SK-N-SH (cell line): ENCODE measurements at regions not wholly inside any gene's neighbourhood (a gene's known extent, or its start where the extent isn't known, plus 50 kb on each side); places are given as distances from the start of the nearest gene placed in this dataset.

Experiments used
- CTCF ChIA-PET: fragments of 300-600, 350-600 bp; formaldehyde crosslinking; extraction: SDS; loops from one replicate; lab custom pipeline; 2021; lab: Yijun Ruan, JAX
- POLR2A ChIA-PET: fragments of 350-600 bp; sonication (Branson Sonifier 250); formaldehyde crosslinking; extraction: SDS; loops from one replicate; lab custom pipeline; 2020; ENCODE audit warnings: antibody characterized with exemption, inconsistent platforms; lab: Yijun Ruan, JAX
- DNase-seq: peaks from one replicate; pipeline ENCODE4 v3.0.0; 2012
- H2AFZ ChIP-seq: fragments of 200-600 bp; sonication (generic); 2 replicates; pipeline ENCODE4 v1.8.1; 2016; ENCODE audit warnings: antibody characterized with exemption, mild to moderate bottlenecking, low read depth
- H3F3A ChIP-seq: fragments of 200-600 bp; sonication (generic); replicated peaks from 2 replicates; pipeline ENCODE3; 2016; ENCODE audit warnings: antibody characterized with exemption, mild to moderate bottlenecking; ENCODE audit not compliant: insufficient read depth
- H3K27ac ChIP-seq, 2 experiments: fragments of 200-500 bp in 1 of 2; fragments of 200-600 bp in 1 of 2; sonication (Bioruptor generic) in 1 of 2; sonication (generic), shearing (Covaris generic) in 1 of 2; 2 replicates each; pipeline versions ENCODE4 v1.5.1 to v1.6.1; 2014 to 2016; ENCODE audit warnings: low read depth in 2 of 2, inconsistent platforms in 1 of 2, low read length in 1 of 2, mild to moderate bottlenecking in 1 of 2, mixed read lengths in 1 of 2
- H3K27me3 ChIP-seq: fragments of 200-600 bp; sonication (generic), shearing (Covaris generic); 2 replicates; pipeline ENCODE4 v1.6.1; 2016; ENCODE audit warnings: mixed run types; ENCODE audit not compliant: insufficient read depth
- H3K36me3 ChIP-seq, 2 experiments: fragments of 200-500 bp in 1 of 2; fragments of 200-600 bp in 1 of 2; sonication (Bioruptor generic) in 1 of 2; sonication (generic) in 1 of 2; replicated peaks in 1 of 2; 2 replicates each; pipeline versions ENCODE3 to v1.5.1; 2014 to 2016; ENCODE audit warnings: low read length in 1 of 2, mild to moderate bottlenecking in 1 of 2; ENCODE audit not compliant: insufficient read depth in 2 of 2, control insufficient read depth in 1 of 2
- H3K4me1 ChIP-seq, 2 experiments: fragments of 200-500 bp in 1 of 2; fragments of 200-600 bp in 1 of 2; sonication (Bioruptor generic) in 1 of 2; sonication (generic), shearing (Covaris generic) in 1 of 2; 2 replicates each; pipeline versions ENCODE4 v1.5.1 to v1.6.1; 2014 to 2016; ENCODE audit warnings: low read depth in 1 of 2, low read length in 1 of 2, mixed run types in 1 of 2; ENCODE audit not compliant: insufficient read depth in 2 of 2, control insufficient read depth in 1 of 2
- H3K4me2 ChIP-seq: fragments of 200-600 bp; sonication (generic), shearing (Covaris generic); 2 replicates; pipeline ENCODE4 v1.6.1; 2017; ENCODE audit warnings: mixed run types
- H3K4me3 ChIP-seq, 2 experiments: fragments of 200-500 bp in 1 of 2; fragments of 200-600 bp in 1 of 2; sonication (Bioruptor generic) in 1 of 2; sonication (generic), shearing (Covaris generic) in 1 of 2; 2 replicates each; pipeline versions ENCODE4 v1.5.1 to v1.8.1; 2014 to 2016; ENCODE audit warnings: low read depth in 2 of 2, inconsistent platforms in 1 of 2, low read length in 1 of 2, mild to moderate bottlenecking in 1 of 2, mixed read lengths in 1 of 2, moderate library complexity in 1 of 2
- H3K79me2 ChIP-seq: fragments of 200-600 bp; sonication (generic); 2 replicates; pipeline ENCODE4 v1.8.1; 2017; ENCODE audit warnings: mild to moderate bottlenecking; ENCODE audit not compliant: insufficient read depth
- H3K9ac ChIP-seq: fragments of 200-600 bp; sonication (generic); 2 replicates; pipeline ENCODE4 v1.6.1; 2017; ENCODE audit warnings: mixed run types
- H3K9me2 ChIP-seq: fragments of 200-600 bp; sonication (generic); 2 replicates; pipeline ENCODE4 v1.6.1; 2017; ENCODE audit warnings: mixed run types
- H3K9me3 ChIP-seq: fragments of 200-600 bp; sonication (generic); 2 replicates; pipeline ENCODE4 v1.6.1; 2017; ENCODE audit warnings: mixed run types, mild to moderate bottlenecking, moderate library complexity
- H4K20me1 ChIP-seq: fragments of 200-600 bp; sonication (generic); 2 replicates; pipeline ENCODE4 v1.6.1; 2017; ENCODE audit warnings: mild to moderate bottlenecking, mixed run types; ENCODE audit not compliant: insufficient read depth
- FOXJ3 ChIP-seq: sonication (generic); formaldehyde crosslinking; IDR thresholded peaks from 2 replicates; pipeline ENCODE4 v1.5.1; 2020; ENCODE audit warnings: mild to moderate bottlenecking, missing genetic modification reagents
- MEF2A ChIP-seq: IDR thresholded peaks from 2 replicates; pipeline ENCODE4 v1.4.0; 2012; ENCODE audit warnings: low read depth, borderline replicate concordance
- NFIC ChIP-seq: IDR thresholded peaks from 2 replicates; pipeline ENCODE4 v1.4.0; 2012; ENCODE audit warnings: borderline replicate concordance
- NRF1 ChIP-seq: IDR thresholded peaks from 2 replicates; pipeline ENCODE4 v1.6.1; 2012; ENCODE audit warnings: low read depth, mild to moderate bottlenecking, low read length
- POLR2AphosphoS5 ChIP-seq: IDR thresholded peaks from 2 replicates; pipeline ENCODE4 v1.6.1; 2012; ENCODE audit warnings: low read depth, low read length
- RFX5 ChIP-seq: IDR thresholded peaks from 2 replicates; pipeline ENCODE4 v1.6.1; 2012; ENCODE audit warnings: mild to moderate bottlenecking, improper control_type of control experiment, low read length
- TCF12 ChIP-seq: IDR thresholded peaks from 2 replicates; pipeline ENCODE4 v1.4.0; 2012
- YY1 ChIP-seq: IDR thresholded peaks from 2 replicates; pipeline ENCODE4 v1.4.0; 2012; ENCODE audit warnings: low read depth, mild to moderate bottlenecking
- WGBS: methylation state at CpG from one replicate; pipeline ENCODE4 v1.1.6; 2017; ENCODE audit warnings: low lambda C conversion rate; 5-methylcytosine and 5-hydroxymethylcytosine counted together
- TF ChIP-seq, protein P1 (sequence below): IDR thresholded peaks from 2 replicates; pipeline ENCODE4 v1.4.0; 2012; ENCODE audit warnings: low read depth, borderline replicate concordance
- TF ChIP-seq, protein P2 (sequence below): IDR thresholded peaks from 2 replicates; pipeline ENCODE4 v1.4.0; 2012; ENCODE audit warnings: low read depth, borderline replicate concordance
- TF ChIP-seq, protein P3 (sequence below): fragments of 150-350 bp; IDR thresholded peaks from 2 replicates; pipeline ENCODE4 v1.6.1; 2017; ENCODE audit warnings: antibody characterized with exemption, low read length, low read depth, borderline replicate concordance
- TF ChIP-seq, protein P4 (sequence below): fragments of 150-350 bp; IDR thresholded peaks from 2 replicates; pipeline ENCODE4 v1.6.1; 2016; ENCODE audit warnings: mild to moderate bottlenecking, low read depth, low read length

DNA sequence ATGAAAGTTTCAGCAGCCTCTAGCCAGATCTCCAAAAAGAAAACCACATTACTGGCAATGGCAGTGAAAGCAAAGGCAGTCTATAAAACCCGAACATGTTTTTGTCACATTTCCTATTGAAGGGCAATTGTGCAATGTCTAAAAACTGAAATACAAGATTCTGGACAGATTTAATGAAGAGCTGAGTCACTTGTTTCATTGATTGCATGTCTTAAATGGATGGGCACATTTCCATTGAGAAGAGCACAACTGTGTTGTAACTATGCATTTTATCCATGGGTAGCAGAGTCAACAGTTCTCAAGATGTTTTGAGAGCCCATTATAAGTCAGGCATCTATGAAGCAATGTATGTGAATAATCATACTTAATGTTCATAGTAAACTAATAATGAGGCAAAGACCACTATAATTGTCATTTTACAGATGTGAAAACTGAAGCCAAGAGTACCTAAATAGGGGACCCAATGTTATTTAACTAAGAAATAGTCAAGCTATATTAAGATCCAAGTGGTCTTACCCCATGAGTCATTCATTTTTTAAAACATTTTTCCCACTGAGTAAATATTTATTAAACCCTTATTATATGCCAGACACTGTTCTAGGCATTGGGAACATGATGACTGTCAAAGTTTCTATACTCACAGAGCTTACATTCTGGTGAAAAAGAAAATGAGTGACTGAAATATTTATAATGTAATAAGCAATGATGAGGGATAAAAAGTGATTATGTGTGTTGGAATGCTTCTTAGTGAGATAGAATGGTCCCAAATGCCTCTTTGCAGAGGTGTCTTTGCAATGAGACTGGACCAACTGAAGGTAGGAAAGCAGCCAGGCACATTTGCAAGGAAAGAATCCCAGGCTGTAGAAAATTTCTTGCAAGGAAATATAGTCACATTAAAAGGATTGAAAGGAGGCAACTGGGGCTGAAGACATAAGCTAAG, 818.9 kb upstream of the ACVR2A start:
- Histone ChIP-seq H4K20me1 (no peaks in the 10 kb centered on the region), H3K4me3 (no peak overlapping the region)
- TF ChIP-seq RFX5 (no peak), POLR2AphosphoS5 (no peak)
- TF ChIP-seq, protein P1, sequence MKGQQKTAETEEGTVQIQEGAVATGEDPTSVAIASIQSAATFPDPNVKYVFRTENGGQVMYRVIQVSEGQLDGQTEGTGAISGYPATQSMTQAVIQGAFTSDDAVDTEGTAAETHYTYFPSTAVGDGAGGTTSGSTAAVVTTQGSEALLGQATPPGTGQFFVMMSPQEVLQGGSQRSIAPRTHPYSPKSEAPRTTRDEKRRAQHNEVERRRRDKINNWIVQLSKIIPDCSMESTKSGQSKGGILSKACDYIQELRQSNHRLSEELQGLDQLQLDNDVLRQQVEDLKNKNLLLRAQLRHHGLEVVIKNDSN: no peak
- TF ChIP-seq, protein P2, sequence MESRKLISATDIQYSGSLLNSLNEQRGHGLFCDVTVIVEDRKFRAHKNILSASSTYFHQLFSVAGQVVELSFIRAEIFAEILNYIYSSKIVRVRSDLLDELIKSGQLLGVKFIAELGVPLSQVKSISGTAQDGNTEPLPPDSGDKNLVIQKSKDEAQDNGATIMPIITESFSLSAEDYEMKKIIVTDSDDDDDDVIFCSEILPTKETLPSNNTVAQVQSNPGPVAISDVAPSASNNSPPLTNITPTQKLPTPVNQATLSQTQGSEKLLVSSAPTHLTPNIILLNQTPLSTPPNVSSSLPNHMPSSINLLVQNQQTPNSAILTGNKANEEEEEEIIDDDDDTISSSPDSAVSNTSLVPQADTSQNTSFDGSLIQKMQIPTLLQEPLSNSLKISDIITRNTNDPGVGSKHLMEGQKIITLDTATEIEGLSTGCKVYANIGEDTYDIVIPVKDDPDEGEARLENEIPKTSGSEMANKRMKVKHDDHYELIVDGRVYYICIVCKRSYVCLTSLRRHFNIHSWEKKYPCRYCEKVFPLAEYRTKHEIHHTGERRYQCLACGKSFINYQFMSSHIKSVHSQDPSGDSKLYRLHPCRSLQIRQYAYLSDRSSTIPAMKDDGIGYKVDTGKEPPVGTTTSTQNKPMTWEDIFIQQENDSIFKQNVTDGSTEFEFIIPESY: no peak
- TF ChIP-seq, all 33 proteins: peak for 0
- 0% methylated on average over 1 of the region's 1 CpG for WGBS
- no peaks in the 10 kb centered on the region for H3K36me3 ChIP-seq
- H3K9me3 ChIP-seq: no peaks in the 10 kb centered on the region
- no peaks in the 10 kb centered on the region for H3F3A ChIP-seq
- no peaks in the 10 kb centered on the region for H3K4me1 ChIP-seq
- no peak for DNase-seq
- no peaks in the 10 kb centered on the region for H3K27me3 ChIP-seq
- no peak overlapping the region for H3K9ac ChIP-seq
- H3K9me2 ChIP-seq: no peaks in the 10 kb centered on the region
- no peak overlapping the region for H3K4me2 ChIP-seq
- ChIA-PET POLR2A (no interaction called here), CTCF (no interaction called here)
- no peaks in the 10 kb centered on the region for H3K79me2 ChIP-seq
- H2AFZ ChIP-seq: no peak overlapping the region
- no peak overlapping the region; a peak in 1 of 4 replicates for H3K27ac ChIP-seq

DNA sequence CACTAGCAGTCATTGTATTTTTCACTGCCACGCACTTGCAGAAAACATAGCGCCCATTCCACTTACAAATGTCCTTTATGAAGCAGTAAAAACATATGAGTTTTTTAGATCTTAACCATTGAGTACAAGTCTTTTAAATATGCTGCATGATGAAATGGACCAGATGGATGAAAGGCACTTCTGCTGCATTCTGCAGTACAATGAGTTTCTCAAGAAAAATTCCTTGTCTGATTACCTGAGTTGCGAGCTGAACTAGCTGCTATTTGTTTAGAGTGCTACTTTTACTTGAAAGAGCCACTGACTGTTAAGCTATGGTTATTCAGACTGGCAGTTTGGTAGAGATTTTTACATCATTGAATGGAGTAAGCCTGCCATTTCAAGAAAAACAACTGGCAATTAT, 825.5 kb upstream of the ACVR2A start:
- no peak overlapping the region for H3K9ac ChIP-seq
- no peaks in the 10 kb centered on the region for H3F3A ChIP-seq
- no peaks in the 10 kb centered on the region for H3K79me2 ChIP-seq
- no peak overlapping the region for H3K27ac ChIP-seq
- 29% methylated on average over 3 of the region's 3 CpGs for WGBS
- no peaks in the 10 kb centered on the region for H3K27me3 ChIP-seq
- TF ChIP-seq RFX5 (no peak), YY1 (no peak), FOXJ3 (CRISPR knock-in tag) (no peak), TCF12 (no peak), NFIC (no peak), NRF1 (no peak), POLR2AphosphoS5 (no peak), MEF2A (no peak)
- TF ChIP-seq, protein P3, sequence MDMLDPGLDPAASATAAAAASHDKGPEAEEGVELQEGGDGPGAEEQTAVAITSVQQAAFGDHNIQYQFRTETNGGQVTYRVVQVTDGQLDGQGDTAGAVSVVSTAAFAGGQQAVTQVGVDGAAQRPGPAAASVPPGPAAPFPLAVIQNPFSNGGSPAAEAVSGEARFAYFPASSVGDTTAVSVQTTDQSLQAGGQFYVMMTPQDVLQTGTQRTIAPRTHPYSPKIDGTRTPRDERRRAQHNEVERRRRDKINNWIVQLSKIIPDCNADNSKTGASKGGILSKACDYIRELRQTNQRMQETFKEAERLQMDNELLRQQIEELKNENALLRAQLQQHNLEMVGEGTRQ: no peak
- TF ChIP-seq, protein P4, sequence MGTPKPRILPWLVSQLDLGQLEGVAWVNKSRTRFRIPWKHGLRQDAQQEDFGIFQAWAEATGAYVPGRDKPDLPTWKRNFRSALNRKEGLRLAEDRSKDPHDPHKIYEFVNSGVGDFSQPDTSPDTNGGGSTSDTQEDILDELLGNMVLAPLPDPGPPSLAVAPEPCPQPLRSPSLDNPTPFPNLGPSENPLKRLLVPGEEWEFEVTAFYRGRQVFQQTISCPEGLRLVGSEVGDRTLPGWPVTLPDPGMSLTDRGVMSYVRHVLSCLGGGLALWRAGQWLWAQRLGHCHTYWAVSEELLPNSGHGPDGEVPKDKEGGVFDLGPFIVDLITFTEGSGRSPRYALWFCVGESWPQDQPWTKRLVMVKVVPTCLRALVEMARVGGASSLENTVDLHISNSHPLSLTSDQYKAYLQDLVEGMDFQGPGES: no peak
- H3K4me3 ChIP-seq: no peak overlapping the region
- ChIA-PET POLR2A (no interaction called here), CTCF (no interaction called here)
- H3K36me3 ChIP-seq: no peaks in the 10 kb centered on the region
- no peak overlapping the region for H2AFZ ChIP-seq
- H3K4me2 ChIP-seq: no peak overlapping the region
- H3K9me3 ChIP-seq: no peaks in the 10 kb centered on the region
- H3K4me1 ChIP-seq: no peaks in the 10 kb centered on the region
- no peaks in the 10 kb centered on the region for H3K9me2 ChIP-seq
- H4K20me1 ChIP-seq: no peaks in the 10 kb centered on the region
- no peak for DNase-seq
